GM23338 (cell line): ENCODE measurements at regions not wholly inside any gene's neighbourhood (a gene's known extent, or its start where the extent isn't known, plus 50 kb on each side); places are given as distances from the start of the nearest gene placed in this dataset.
A peak's percentile ranks its signal among the peaks of the same experiment; 100 is the strongest.

Experiments used
- ATAC-seq: fragments of 200-7000 bp; cut with Tn5 transposase; 3 replicates; pipeline ENCODE4 v1.9.1; 2020
- DNase-seq: peaks from one replicate; pipeline ENCODE4 v3.0.0-alpha.2; 2015; ENCODE audit warnings: low spot score
- H2AFZ ChIP-seq: fragments of 200-600 bp; sonication (generic); 2 replicates; pipeline ENCODE4 v1.8.0; 2016; ENCODE audit warnings: antibody characterized with exemption, mild to moderate bottlenecking, moderate library complexity
- H3F3A ChIP-seq: fragments of 200-600 bp; sonication (generic); replicated peaks from 2 replicates; pipeline ENCODE4 v1.8.0; 2017; ENCODE audit warnings: antibody characterized with exemption, mixed run types, low read depth
- H3K27ac ChIP-seq: fragments of 200-600 bp; sonication (generic); 2 replicates; pipeline ENCODE4 v1.6.1; 2016; ENCODE audit warnings: low read depth
- H3K27me3 ChIP-seq: fragments of 200-600 bp; sonication (generic); 2 replicates; pipeline ENCODE4 v1.8.0; 2016; ENCODE audit warnings: mild to moderate bottlenecking, mixed run types, moderate library complexity; ENCODE audit not compliant: insufficient read depth
- H3K36me3 ChIP-seq: fragments of 200-600 bp; sonication (generic); 2 replicates; pipeline ENCODE4 v1.8.0; 2016; ENCODE audit warnings: mild to moderate bottlenecking; ENCODE audit not compliant: insufficient read depth
- H3K4me1 ChIP-seq: fragments of 200-600 bp; sonication (generic); 2 replicates; pipeline ENCODE4 v1.8.0; 2016; ENCODE audit warnings: mild to moderate bottlenecking, moderate library complexity; ENCODE audit not compliant: insufficient read depth
- H3K4me2 ChIP-seq: fragments of 200-600 bp; sonication (generic); 2 replicates; pipeline ENCODE4 v1.7.1; 2017; ENCODE audit warnings: mixed run types
- H3K4me3 ChIP-seq: fragments of 200-600 bp; sonication (generic); 2 replicates; pipeline ENCODE4 v1.6.1; 2016; ENCODE audit warnings: mixed run types
- H3K79me2 ChIP-seq: fragments of 200-600 bp; sonication (generic); replicated peaks from 2 replicates; pipeline ENCODE4 v1.8.0; 2017; ENCODE audit warnings: mild to moderate bottlenecking; ENCODE audit not compliant: insufficient read depth
- H3K9me2 ChIP-seq: fragments of 200-600 bp; sonication (generic); 2 replicates; pipeline ENCODE4 v1.8.0; 2017; ENCODE audit not compliant: insufficient read depth
- H4K20me1 ChIP-seq: fragments of 200-600 bp; sonication (generic); replicated peaks from 2 replicates; pipeline ENCODE4 v1.8.0; 2017; ENCODE audit warnings: mild to moderate bottlenecking; ENCODE audit not compliant: insufficient read depth
- H3K27ac Mint-ChIP-seq: 2 replicates; pipeline ENCODE4 v1.8.0; 2020; ENCODE audit warnings: inconsistent platforms, mild to moderate bottlenecking, moderate library complexity, mixed read lengths
- H3K27me3 Mint-ChIP-seq: 3 replicates; pipeline ENCODE4 v1.8.0; 2022; ENCODE audit warnings: low read depth, mild to moderate bottlenecking, moderate library complexity, mixed read lengths, inconsistent platforms; ENCODE audit not compliant: insufficient read depth, poor library complexity
- H3K36me3 Mint-ChIP-seq: 3 replicates; pipeline ENCODE4 v1.8.0; 2021; ENCODE audit warnings: low read depth, mild to moderate bottlenecking, inconsistent platforms, moderate library complexity, mixed read lengths
- H3K4me1 Mint-ChIP-seq: 3 replicates; pipeline ENCODE4 v1.8.0; 2020; ENCODE audit warnings: mild to moderate bottlenecking, inconsistent platforms, mixed read lengths
- H3K4me3 Mint-ChIP-seq: 3 replicates; pipeline ENCODE4 v1.8.0; 2021; ENCODE audit warnings: moderate library complexity, mild to moderate bottlenecking, inconsistent platforms, mixed read lengths
- H3K9me3 Mint-ChIP-seq: 3 replicates; pipeline ENCODE4 v1.8.0; 2020; ENCODE audit warnings: moderate library complexity, mild to moderate bottlenecking, inconsistent platforms, mixed read lengths
- JUNB ChIP-seq: IDR thresholded peaks from one replicate; pipeline ENCODE4 v1.6.1; 2016; ENCODE audit warnings: antibody characterized with exemption; ENCODE audit not compliant: unreplicated experiment
- NANOG ChIP-seq: IDR thresholded peaks from 2 replicates; pipeline ENCODE4 v1.6.1; 2016; ENCODE audit warnings: antibody characterized with exemption, borderline replicate concordance
- ZNF114 ChIP-seq: fragments of 250-450 bp; sonication (Bioruptor Pico); IDR thresholded peaks from 2 replicates; pipeline ENCODE4 v1.5.0; 2020; ENCODE audit warnings: mild to moderate bottlenecking, moderate library complexity
- TF ChIP-seq, protein P1 (sequence below): IDR thresholded peaks from one replicate; pipeline ENCODE4 v1.6.1; 2018; ENCODE audit warnings: antibody characterized with exemption; ENCODE audit not compliant: unreplicated experiment
- TF ChIP-seq, protein P2 (sequence below): IDR thresholded peaks from 2 replicates; pipeline ENCODE4 v1.6.1; 2016; ENCODE audit warnings: antibody characterized with exemption
- TF ChIP-seq, protein P3 (sequence below), 2 experiments: fragments of 200-600 bp in 1 of 2; sonication (generic) in 1 of 2; conservative IDR thresholded peaks; 2 replicates each; pipeline versions ENCODE4 v1.5.1 to v1.6.1; 2016 to 2017; ENCODE audit warnings: antibody characterized with exemption in 2 of 2, low read depth in 2 of 2, mild to moderate bottlenecking in 2 of 2, moderate library complexity in 1 of 2

DNA sequence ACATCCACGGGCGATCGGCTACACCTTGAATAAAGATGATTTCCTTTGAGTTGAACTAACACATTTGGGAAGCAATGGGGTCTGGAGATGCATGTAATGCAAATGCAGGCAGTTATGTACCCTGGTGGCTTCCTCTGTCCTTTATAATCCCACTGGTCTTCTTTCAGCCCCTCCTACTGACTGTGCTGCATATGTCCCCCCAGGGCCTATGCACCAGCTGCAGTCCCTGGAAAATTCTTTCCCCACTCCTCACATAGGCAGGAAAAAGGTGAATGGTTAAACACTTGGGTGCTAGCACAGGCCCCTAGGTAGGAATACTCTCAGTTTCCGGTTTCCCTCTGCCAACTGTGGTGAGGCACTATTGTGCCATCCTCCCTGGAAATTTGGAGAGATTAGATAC is 294.8 kb upstream of the SOX5 start:
- no peak for DNase-seq
- peaks cover 8% of the 10 kb centered on the region; the same call in 1 of the 2 replicates for H3K4me1 ChIP-seq
- no peak overlapping the region for H2AFZ ChIP-seq
- ATAC-seq: peak; percentile 68
- no peak overlapping the region for H3K4me2 ChIP-seq
- H3K36me3 ChIP-seq: no peaks in the 10 kb centered on the region
- H3K27me3 ChIP-seq: no peaks in the 10 kb centered on the region
- Mint-ChIP-seq H3K4me1 (peaks cover 31% of the 10 kb centered on the region), H3K27ac (no peak overlapping the region; the same call in none of the 2 replicates), H3K36me3 (no peaks in the 10 kb centered on the region), H3K27me3 (peaks cover 2% of the 10 kb centered on the region), H3K9me3 (no peaks in the 10 kb centered on the region; the same call in 2 of the 3 replicates), H3K4me3 (no peak overlapping the region; the same call in 2 of the 3 replicates)
- H3K4me3 ChIP-seq: no peak overlapping the region
- no peaks in the 10 kb centered on the region for H3F3A ChIP-seq
- TF ChIP-seq JUNB: no peak
- TF ChIP-seq, protein P1, sequence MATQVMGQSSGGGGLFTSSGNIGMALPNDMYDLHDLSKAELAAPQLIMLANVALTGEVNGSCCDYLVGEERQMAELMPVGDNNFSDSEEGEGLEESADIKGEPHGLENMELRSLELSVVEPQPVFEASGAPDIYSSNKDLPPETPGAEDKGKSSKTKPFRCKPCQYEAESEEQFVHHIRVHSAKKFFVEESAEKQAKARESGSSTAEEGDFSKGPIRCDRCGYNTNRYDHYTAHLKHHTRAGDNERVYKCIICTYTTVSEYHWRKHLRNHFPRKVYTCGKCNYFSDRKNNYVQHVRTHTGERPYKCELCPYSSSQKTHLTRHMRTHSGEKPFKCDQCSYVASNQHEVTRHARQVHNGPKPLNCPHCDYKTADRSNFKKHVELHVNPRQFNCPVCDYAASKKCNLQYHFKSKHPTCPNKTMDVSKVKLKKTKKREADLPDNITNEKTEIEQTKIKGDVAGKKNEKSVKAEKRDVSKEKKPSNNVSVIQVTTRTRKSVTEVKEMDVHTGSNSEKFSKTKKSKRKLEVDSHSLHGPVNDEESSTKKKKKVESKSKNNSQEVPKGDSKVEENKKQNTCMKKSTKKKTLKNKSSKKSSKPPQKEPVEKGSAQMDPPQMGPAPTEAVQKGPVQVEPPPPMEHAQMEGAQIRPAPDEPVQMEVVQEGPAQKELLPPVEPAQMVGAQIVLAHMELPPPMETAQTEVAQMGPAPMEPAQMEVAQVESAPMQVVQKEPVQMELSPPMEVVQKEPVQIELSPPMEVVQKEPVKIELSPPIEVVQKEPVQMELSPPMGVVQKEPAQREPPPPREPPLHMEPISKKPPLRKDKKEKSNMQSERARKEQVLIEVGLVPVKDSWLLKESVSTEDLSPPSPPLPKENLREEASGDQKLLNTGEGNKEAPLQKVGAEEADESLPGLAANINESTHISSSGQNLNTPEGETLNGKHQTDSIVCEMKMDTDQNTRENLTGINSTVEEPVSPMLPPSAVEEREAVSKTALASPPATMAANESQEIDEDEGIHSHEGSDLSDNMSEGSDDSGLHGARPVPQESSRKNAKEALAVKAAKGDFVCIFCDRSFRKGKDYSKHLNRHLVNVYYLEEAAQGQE: no peak
- TF ChIP-seq NANOG: no peak
- TF ChIP-seq, protein P2, sequence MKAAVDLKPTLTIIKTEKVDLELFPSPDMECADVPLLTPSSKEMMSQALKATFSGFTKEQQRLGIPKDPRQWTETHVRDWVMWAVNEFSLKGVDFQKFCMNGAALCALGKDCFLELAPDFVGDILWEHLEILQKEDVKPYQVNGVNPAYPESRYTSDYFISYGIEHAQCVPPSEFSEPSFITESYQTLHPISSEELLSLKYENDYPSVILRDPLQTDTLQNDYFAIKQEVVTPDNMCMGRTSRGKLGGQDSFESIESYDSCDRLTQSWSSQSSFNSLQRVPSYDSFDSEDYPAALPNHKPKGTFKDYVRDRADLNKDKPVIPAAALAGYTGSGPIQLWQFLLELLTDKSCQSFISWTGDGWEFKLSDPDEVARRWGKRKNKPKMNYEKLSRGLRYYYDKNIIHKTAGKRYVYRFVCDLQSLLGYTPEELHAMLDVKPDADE: no peak
- no peak for TF ChIP-seq ZNF114 (CRISPR knock-in tag)
- no peaks in the 10 kb centered on the region for H3K79me2 ChIP-seq
- no peak overlapping the region for H3K27ac ChIP-seq
- no peaks in the 10 kb centered on the region for H4K20me1 ChIP-seq
- H3K9me2 ChIP-seq: no peaks in the 10 kb centered on the region

DNA sequence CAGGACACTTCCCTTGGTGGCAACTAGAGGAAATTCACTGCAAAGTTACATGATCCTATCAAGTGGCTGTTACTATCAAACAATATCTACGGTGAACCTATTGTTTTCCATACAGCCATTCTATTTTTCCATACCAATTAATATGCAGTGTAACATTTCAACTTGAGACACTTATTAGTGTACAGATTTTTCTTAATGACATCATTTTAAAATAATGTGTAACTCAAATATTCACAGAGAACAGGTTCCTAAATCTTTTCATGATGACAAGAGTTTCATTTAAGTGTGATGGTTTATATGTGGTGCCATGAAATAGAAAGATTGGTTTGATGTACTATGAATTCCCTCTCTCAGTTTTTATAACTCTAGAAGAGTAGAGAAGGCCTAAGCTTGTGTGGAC is 291.2 kb upstream of the SOX5 start:
- TF ChIP-seq, protein P1: no peak
- TF ChIP-seq, protein P3, sequence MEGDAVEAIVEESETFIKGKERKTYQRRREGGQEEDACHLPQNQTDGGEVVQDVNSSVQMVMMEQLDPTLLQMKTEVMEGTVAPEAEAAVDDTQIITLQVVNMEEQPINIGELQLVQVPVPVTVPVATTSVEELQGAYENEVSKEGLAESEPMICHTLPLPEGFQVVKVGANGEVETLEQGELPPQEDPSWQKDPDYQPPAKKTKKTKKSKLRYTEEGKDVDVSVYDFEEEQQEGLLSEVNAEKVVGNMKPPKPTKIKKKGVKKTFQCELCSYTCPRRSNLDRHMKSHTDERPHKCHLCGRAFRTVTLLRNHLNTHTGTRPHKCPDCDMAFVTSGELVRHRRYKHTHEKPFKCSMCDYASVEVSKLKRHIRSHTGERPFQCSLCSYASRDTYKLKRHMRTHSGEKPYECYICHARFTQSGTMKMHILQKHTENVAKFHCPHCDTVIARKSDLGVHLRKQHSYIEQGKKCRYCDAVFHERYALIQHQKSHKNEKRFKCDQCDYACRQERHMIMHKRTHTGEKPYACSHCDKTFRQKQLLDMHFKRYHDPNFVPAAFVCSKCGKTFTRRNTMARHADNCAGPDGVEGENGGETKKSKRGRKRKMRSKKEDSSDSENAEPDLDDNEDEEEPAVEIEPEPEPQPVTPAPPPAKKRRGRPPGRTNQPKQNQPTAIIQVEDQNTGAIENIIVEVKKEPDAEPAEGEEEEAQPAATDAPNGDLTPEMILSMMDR (conservative IDR thresholded peaks at IDR 0.05; ENCODE audit: low read depth in 2 of 2): no peak
- H3K4me1 Mint-ChIP-seq: peaks cover 26% of the 10 kb centered on the region
- no peak overlapping the region for H3K27ac Mint-ChIP-seq

More for the DNA sequence above, 291.2 kb upstream of the SOX5 start:
- H3K4me3 Mint-ChIP-seq: no peak overlapping the region
- Histone ChIP-seq H3K27me3 (no peaks in the 10 kb centered on the region), H3K36me3 (no peaks in the 10 kb centered on the region), H3K4me2 (no peak overlapping the region), H3F3A (no peaks in the 10 kb centered on the region), H3K9me2 (no peaks in the 10 kb centered on the region), H3K79me2 (no peaks in the 10 kb centered on the region), H3K4me1 (peaks cover 8% of the 10 kb centered on the region; the same call in 1 of the 2 replicates), H2AFZ (no peak overlapping the region), H4K20me1 (no peaks in the 10 kb centered on the region), H3K4me3 (no peak overlapping the region), H3K27ac (no peak overlapping the region)
- H3K9me3 Mint-ChIP-seq: no peaks in the 10 kb centered on the region; the same call in 2 of the 3 replicates
- peaks cover 4% of the 10 kb centered on the region for H3K27me3 Mint-ChIP-seq
- no peak for ATAC-seq
- no peak for DNase-seq
- H3K36me3 Mint-ChIP-seq: no peaks in the 10 kb centered on the region
